IMR-90 (cell line): ENCODE measurements at regions not wholly inside any gene's neighbourhood (a gene's known extent, or its start where the extent isn't known, plus 50 kb on each side); places are given as distances from the start of the nearest gene placed in this dataset.

Experiments used
- ATAC-seq: fragments of 200-7000 bp; cut with Tn5 transposase; 2 replicates; pipeline ENCODE4 v1.9.1; 2020; ENCODE audit warnings: low read depth, mild to moderate bottlenecking, moderate library complexity
- BruUV-seq: library from RNA; stranded (reverse); fragments of 400-500 nt; replicated peaks from 2 replicates; lab custom pipeline; 2021; lab: Mats Ljungman, UMichigan
- CTCF ChIA-PET: fragments of 300-600 bp; formaldehyde crosslinking; extraction: SDS; loops from one replicate; lab custom pipeline; 2021; ENCODE audit warnings: antibody characterized with exemption; lab: Yijun Ruan, JAX
- POLR2A ChIA-PET: fragments of 300-600 bp; sonication (Branson Sonifier 250); formaldehyde crosslinking; loops from one replicate; lab custom pipeline; 2022; ENCODE audit warnings: antibody characterized with exemption; ENCODE audit not compliant: unreplicated experiment; lab: Charles Lee
- DNase-seq: peaks from one replicate; pipeline ENCODE4 v3.0.0; 2013
- H2AFZ ChIP-seq: replicated peaks from 2 replicates; pipeline ENCODE3; 2013; ENCODE audit warnings: low read length, mild to moderate bottlenecking; ENCODE audit not compliant: poor library complexity
- H2AK5ac ChIP-seq: 2 replicates; pipeline ENCODE4 v1.6.1; 2013; ENCODE audit warnings: low read depth, low read length, inconsistent platforms
- H2AK9ac ChIP-seq: replicated peaks from 2 replicates; pipeline ENCODE3; 2013; ENCODE audit warnings: mild to moderate bottlenecking, low read depth, low read length, moderate library complexity; ENCODE audit not compliant: poor library complexity
- H2BK120ac ChIP-seq: 2 replicates; pipeline ENCODE4 v1.6.1; 2013; ENCODE audit warnings: low read depth, low read length, inconsistent platforms
- H2BK15ac ChIP-seq: 3 replicates; pipeline ENCODE4 v1.6.1; 2013; ENCODE audit warnings: low read depth, low read length, inconsistent platforms
- H2BK20ac ChIP-seq: 2 replicates; pipeline ENCODE4 v1.6.1; 2013; ENCODE audit warnings: low read depth, mild to moderate bottlenecking, inconsistent platforms, low read length, moderate library complexity
- H2BK5ac ChIP-seq: 2 replicates; pipeline ENCODE4 v1.6.1; 2013; ENCODE audit warnings: mild to moderate bottlenecking, low read depth, low read length, inconsistent platforms; ENCODE audit not compliant: poor library complexity, severe bottlenecking
- H3K14ac ChIP-seq: replicated peaks from 2 replicates; pipeline ENCODE4 v1.6.1; 2013; ENCODE audit warnings: low read depth, low read length, inconsistent platforms
- H3K18ac ChIP-seq: 2 replicates; pipeline ENCODE4 v1.6.1; 2013; ENCODE audit warnings: low read depth, low read length, control low read depth
- H3K23ac ChIP-seq: 2 replicates; pipeline ENCODE4 v1.6.1; 2013; ENCODE audit warnings: low read depth, low read length, inconsistent platforms
- H3K27ac ChIP-seq: 2 replicates; pipeline ENCODE4 v1.5.1; 2013; ENCODE audit warnings: mild to moderate bottlenecking, control low read depth, low read length; ENCODE audit not compliant: insufficient read depth
- H3K27me3 ChIP-seq: 2 replicates; pipeline ENCODE4 v1.6.1; 2013; ENCODE audit warnings: low read length; ENCODE audit not compliant: control insufficient read depth, insufficient read depth
- H3K36me3 ChIP-seq: 2 replicates; pipeline ENCODE4 v1.6.1; 2013; ENCODE audit warnings: low read length, mixed read lengths; ENCODE audit not compliant: control insufficient read depth, insufficient read depth
- H3K4ac ChIP-seq: 2 replicates; pipeline ENCODE4 v1.6.1; 2013; ENCODE audit warnings: low read depth, low read length, inconsistent platforms
- H3K4me1 ChIP-seq: 2 replicates; pipeline ENCODE4 v1.6.1; 2013; ENCODE audit warnings: low read length, mixed read lengths; ENCODE audit not compliant: control insufficient read depth, insufficient read depth
- H3K4me2 ChIP-seq: 2 replicates; pipeline ENCODE4 v1.6.1; 2013; ENCODE audit warnings: low read depth, mild to moderate bottlenecking, control low read depth, low read length, moderate library complexity
- H3K4me3 ChIP-seq: 2 replicates; pipeline ENCODE4 v1.5.1; 2013; ENCODE audit warnings: low read depth, mild to moderate bottlenecking, control low read depth, low read length, moderate library complexity; ENCODE audit not compliant: insufficient read depth
- H3K56ac ChIP-seq: 2 replicates; pipeline ENCODE4 v1.6.1; 2013; ENCODE audit warnings: low read length, inconsistent platforms; ENCODE audit not compliant: insufficient read depth; ENCODE audit errors: extremely low read depth
- H3K79me1 ChIP-seq, 2 experiments: 2 replicates each; pipeline ENCODE4 v1.6.1; 2013; ENCODE audit warnings: low read length in 2 of 2, inconsistent platforms in 1 of 2, low read depth in 1 of 2
- H3K9ac ChIP-seq: 2 replicates; pipeline ENCODE4 v1.6.1; 2013; ENCODE audit warnings: low read depth, low read length, control low read depth
- H3K9me1 ChIP-seq: 2 replicates; pipeline ENCODE4 v1.6.1; 2013; ENCODE audit warnings: low read length, inconsistent platforms; ENCODE audit not compliant: insufficient read depth
- H3K9me3 ChIP-seq: 2 replicates; pipeline ENCODE4 v1.6.1; 2013; ENCODE audit warnings: low read length; ENCODE audit not compliant: control insufficient read depth, insufficient read depth
- H4K20me1 ChIP-seq: 2 replicates; pipeline ENCODE4 v1.6.1; 2013; ENCODE audit warnings: low read length, inconsistent platforms; ENCODE audit not compliant: insufficient read depth
- H4K5ac ChIP-seq: 2 replicates; pipeline ENCODE4 v1.6.1; 2013; ENCODE audit warnings: mild to moderate bottlenecking, low read depth, low read length, control low read depth
- H4K8ac ChIP-seq, 2 experiments: 2 replicates each; pipeline ENCODE4 v1.6.1; 2013; ENCODE audit warnings: low read depth in 2 of 2, low read length in 2 of 2, control low read depth in 1 of 2, inconsistent platforms in 1 of 2
- H4K91ac ChIP-seq: 2 replicates; pipeline ENCODE4 v1.6.1; 2013; ENCODE audit warnings: low read depth, low read length, inconsistent platforms; ENCODE audit not compliant: insufficient read depth
- CEBPB ChIP-seq: IDR thresholded peaks from 2 replicates; pipeline ENCODE4 v1.6.1; 2012; ENCODE audit warnings: low read depth, low read length, improper control_type of control experiment
- CTCF ChIP-seq: conservative IDR thresholded peaks from 2 replicates; pipeline ENCODE4 v1.5.1; 2012; ENCODE audit warnings: mild to moderate bottlenecking, low read depth, low read length, improper control_type of control experiment
- ELK1 ChIP-seq: fragments of 150-350 bp; IDR thresholded peaks from 2 replicates; pipeline ENCODE4 v1.6.1; 2016; ENCODE audit warnings: low read depth, mild to moderate bottlenecking, low read length, moderate library complexity, borderline replicate concordance
- FOS ChIP-seq: fragments of 150-350 bp; IDR thresholded peaks from 2 replicates; pipeline ENCODE4 v1.6.1; 2016; ENCODE audit warnings: low read depth, low read length
- NFE2L2 ChIP-seq: fragments of 150-350 bp; IDR thresholded peaks from 2 replicates; pipeline ENCODE4 v1.6.1; 2016; ENCODE audit warnings: low read depth, mild to moderate bottlenecking, low read length
- POLR2A ChIP-seq: IDR thresholded peaks from 2 replicates; pipeline ENCODE4 v1.6.1; 2012; ENCODE audit warnings: mild to moderate bottlenecking, low read depth, low read length
- SMC3 ChIP-seq: fragments of 150-350 bp; IDR thresholded peaks from 2 replicates; pipeline ENCODE4 v1.6.1; 2016; ENCODE audit warnings: low read depth, mild to moderate bottlenecking, antibody characterized with exemption, low read length, moderate library complexity
- USF2 ChIP-seq: fragments of 150-350 bp; IDR thresholded peaks from 2 replicates; pipeline ENCODE4 v1.6.1; 2017; ENCODE audit warnings: mild to moderate bottlenecking, antibody characterized with exemption, low read length, low read depth
- WGBS, 2 experiments: methylation state at CpG; one replicate each; pipeline versions ENCODE4 v1.1.5 to v1.1.7; 2013; ENCODE audit warnings: missing lambda C conversion rate in 2 of 2; ENCODE audit not compliant: insufficient read length in 1 of 2; ENCODE audit errors: extremely low coverage in 2 of 2; 5-methylcytosine and 5-hydroxymethylcytosine counted together
- dilution Hi-C: fragments of 300-500 bp; cut with HindIII; formaldehyde crosslinking; loops from one replicate; pipeline ENCODE4 v1.14.3; 2018; ENCODE audit warnings: low sequenced_read_pairs; ENCODE audit not compliant: unreplicated experiment
- in situ Hi-C: fragments of 300-500 bp; cut with MboI; formaldehyde crosslinking; loops from 3 replicates; pipeline ENCODE4 v1.14.3; 2019; ENCODE audit warnings: low sequenced_read_pairs, inconsistent platforms, mixed read lengths
- intact Hi-C: fragments of 100-400 bp; cut with micrococcal nuclease; formaldehyde crosslinking; loops from 2 replicates; pipeline ENCODE4 v1.10.0; 2022

- H3K23ac ChIP-seq: no peak overlapping the region
- H3K79me1 ChIP-seq: no peaks in the 10 kb centered on the region
- WGBS, 2 experiments: no CpG with 5 or more reads among the region's 1 CpG
- no peak overlapping the region for H2AK5ac ChIP-seq
- dilution Hi-C loops: no loop called here
- no TSS peak for BruUV-seq
- no peaks in the 10 kb centered on the region for H3K27me3 ChIP-seq
- intact Hi-C loops: no loop called here
- H3K36me3 ChIP-seq: no peaks in the 10 kb centered on the region
- H4K5ac ChIP-seq: no peak overlapping the region
- no peak overlapping the region for H2BK120ac ChIP-seq
- H3K4me3 ChIP-seq: no peak overlapping the region
- no peak overlapping the region for H2AFZ ChIP-seq
- POLR2A ChIA-PET: no interaction called here
- H3K9me3 ChIP-seq: no peaks in the 10 kb centered on the region
- H3K4ac ChIP-seq: no peak overlapping the region
- no peaks in the 10 kb centered on the region for H3K4me1 ChIP-seq
- no peak overlapping the region for H4K91ac ChIP-seq
- in situ Hi-C loops: no loop called here
- no peak for ATAC-seq
- peak overlapping the region; percentile 27; the same call in 1 of the 3 replicates for H2BK15ac ChIP-seq
- TF ChIP-seq NFE2L2: no peak; the same call in 1 of the 2 replicates
- no peak for TF ChIP-seq SMC3
- TF ChIP-seq CEBPB: peak; percentile 7; the same call in 1 of the 2 replicates
- TF ChIP-seq CTCF: no peak
- no peak for TF ChIP-seq USF2
- TF ChIP-seq POLR2A: no peak
- no peak for TF ChIP-seq ELK1
- no peak for TF ChIP-seq FOS
- no peak overlapping the region for H2BK5ac ChIP-seq
- H2BK20ac ChIP-seq: no peak overlapping the region
- H3K18ac ChIP-seq: no peak overlapping the region
- H3K9ac ChIP-seq: no peak overlapping the region
- no peak overlapping the region for H3K56ac ChIP-seq
- H4K8ac ChIP-seq: no peak overlapping the region
- H3K27ac ChIP-seq: no peak overlapping the region
- CTCF ChIA-PET: interaction anchor here (0.6 kb wide), 1 partner anchor 1514 kb away, joined by 3 read pairs; no protein-coding TSS in a partner anchor
- H2AK9ac ChIP-seq: no peak overlapping the region
- no peak overlapping the region for H3K4me2 ChIP-seq
- 0 out of 2 replicates have a peak overlapping the region, but pooled peaks have one; percentile 31 for H3K14ac ChIP-seq
- H4K20me1 ChIP-seq: no peaks in the 10 kb centered on the region
- DNase-seq: no peak
- no peaks in the 10 kb centered on the region for H3K9me1 ChIP-seq
Observed at GRCh38 chr6:140684776-140685550, 1310.5 kb upstream of the CITED2 start.
